ENCODE measurements at regions not wholly inside any gene's neighbourhood (a gene's known extent, or its start where the extent isn't known, plus 50 kb on each side); places are given as distances from the start of the nearest gene placed in this dataset.

DNA sequence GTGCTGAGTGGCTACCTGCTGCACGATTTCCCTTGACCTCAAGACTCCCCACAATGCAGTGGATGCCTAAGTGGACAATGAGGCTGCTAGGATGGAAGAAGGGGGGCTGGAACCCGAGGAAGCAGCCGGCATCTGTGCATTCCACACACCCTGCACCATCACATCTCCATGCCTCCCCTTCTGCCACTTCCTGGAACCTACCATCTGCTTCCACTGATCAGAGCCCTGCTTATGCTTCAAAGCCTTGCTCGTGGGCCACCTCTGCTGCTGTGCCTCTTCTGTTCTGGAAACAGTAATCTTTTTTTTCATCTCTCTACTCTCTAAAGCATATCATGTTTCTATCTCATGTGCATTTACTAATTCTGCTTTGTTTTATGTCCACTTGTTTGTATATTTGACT is 66.2 kb upstream of the WDR26 start:
- Histone ChIP-seq H3K4me3 (no peak overlapping the region), H3K27ac (no peak overlapping the region)
- DNase-seq (ENCODE audit: low spot score): no peak
- TF ChIP-seq, protein P1, sequence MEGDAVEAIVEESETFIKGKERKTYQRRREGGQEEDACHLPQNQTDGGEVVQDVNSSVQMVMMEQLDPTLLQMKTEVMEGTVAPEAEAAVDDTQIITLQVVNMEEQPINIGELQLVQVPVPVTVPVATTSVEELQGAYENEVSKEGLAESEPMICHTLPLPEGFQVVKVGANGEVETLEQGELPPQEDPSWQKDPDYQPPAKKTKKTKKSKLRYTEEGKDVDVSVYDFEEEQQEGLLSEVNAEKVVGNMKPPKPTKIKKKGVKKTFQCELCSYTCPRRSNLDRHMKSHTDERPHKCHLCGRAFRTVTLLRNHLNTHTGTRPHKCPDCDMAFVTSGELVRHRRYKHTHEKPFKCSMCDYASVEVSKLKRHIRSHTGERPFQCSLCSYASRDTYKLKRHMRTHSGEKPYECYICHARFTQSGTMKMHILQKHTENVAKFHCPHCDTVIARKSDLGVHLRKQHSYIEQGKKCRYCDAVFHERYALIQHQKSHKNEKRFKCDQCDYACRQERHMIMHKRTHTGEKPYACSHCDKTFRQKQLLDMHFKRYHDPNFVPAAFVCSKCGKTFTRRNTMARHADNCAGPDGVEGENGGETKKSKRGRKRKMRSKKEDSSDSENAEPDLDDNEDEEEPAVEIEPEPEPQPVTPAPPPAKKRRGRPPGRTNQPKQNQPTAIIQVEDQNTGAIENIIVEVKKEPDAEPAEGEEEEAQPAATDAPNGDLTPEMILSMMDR (IDR thresholded peaks at IDR 0.05): no peak

- no peak overlapping the region for H3K4me3 ChIP-seq
- TF ChIP-seq, protein P1 (IDR thresholded peaks at IDR 0.05): no peak
- peak overlapping the region in 1 of 2 donors; percentile 68 for H3K27ac ChIP-seq
- no peak for DNase-seq (ENCODE audit: low spot score)
Measured at GRCh38 chr1:224501836-224502235, 67.2 kb upstream of the WDR26 start.

GRCh38 chr1:224502459-224503160 is 68.0 kb upstream of the WDR26 start:
- Histone ChIP-seq H3K4me3 (no peak overlapping the region), H3K27ac (peak overlapping the region; percentile 34 to 68)
- DNase-seq (ENCODE audit: low spot score): no peak
- TF ChIP-seq, protein P1 (IDR thresholded peaks at IDR 0.05): no peak

GRCh38 chr1:224503161-224504118 is 68.8 kb upstream of the WDR26 start:
- DNase-seq (ENCODE audit: low spot score): peak; percentile 92
- peak overlapping the region; percentile 16 for H3K4me3 ChIP-seq
- H3K27ac ChIP-seq: peak overlapping the region; percentile 68 to 73
- TF ChIP-seq, protein P1 (IDR thresholded peaks at IDR 0.05): no peak

DNA sequence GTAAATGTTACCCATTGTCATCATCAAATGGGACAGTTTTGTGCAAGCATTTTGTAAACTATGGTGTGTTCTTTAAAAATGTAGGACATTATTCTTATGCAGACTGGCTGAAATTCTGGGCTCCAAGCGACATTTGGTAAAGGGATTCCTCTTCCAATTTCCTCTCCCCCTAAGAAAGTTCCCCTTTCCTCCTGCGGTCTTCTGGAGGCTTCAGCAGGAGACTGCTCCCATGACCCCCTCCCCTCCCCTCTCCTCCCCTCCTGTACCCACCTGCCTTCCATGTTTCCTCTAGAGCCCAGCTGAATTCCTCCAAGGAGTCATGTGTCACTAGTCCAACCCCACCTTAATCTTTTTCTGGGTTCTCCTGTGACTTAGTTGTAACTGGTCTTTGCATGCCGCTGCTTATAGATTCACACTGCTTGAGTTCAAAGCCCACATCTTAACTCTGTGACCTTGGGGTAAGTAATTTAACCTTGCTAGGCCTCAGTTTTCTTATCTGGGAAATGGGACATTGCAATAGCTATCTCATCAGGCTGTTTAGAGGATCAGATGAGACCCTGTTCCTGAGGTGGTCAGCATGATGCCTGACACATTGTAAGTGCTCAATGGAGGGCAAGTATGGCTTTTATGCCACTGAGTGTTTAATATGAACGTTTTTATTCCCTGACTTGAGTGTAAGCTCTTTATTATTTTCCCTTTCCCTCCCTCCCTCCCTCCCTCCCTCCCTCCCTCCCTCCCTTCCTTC is 69.9 kb upstream of the WDR26 start:
- DNase-seq (ENCODE audit: low spot score): no peak
- TF ChIP-seq, protein P1 (IDR thresholded peaks at IDR 0.05): no peak
- Histone ChIP-seq H3K4me3 (no peak overlapping the region), H3K27ac (peak overlapping the region in 1 of 2 donors; percentile 68)

- DNase-seq (ENCODE audit: low spot score): no peak
- no peak overlapping the region for H3K27ac ChIP-seq
- TF ChIP-seq, protein P1 (IDR thresholded peaks at IDR 0.05): no peak
Measured at GRCh38 chr1:224505454-224506093, 71.0 kb upstream of the WDR26 start.

More at GRCh38 chr1:224505454-224506093, 71.0 kb upstream of the WDR26 start:
- H3K4me3 ChIP-seq: no peak overlapping the region
